Loucy (cell line): ENCODE measurements at regions not wholly inside any gene's neighbourhood (a gene's known extent, or its start where the extent isn't known, plus 50 kb on each side); places are given as distances from the start of the nearest gene placed in this dataset.

Experiments
- H2AFZ ChIP-seq: fragments of 200-600 bp; sonication (generic); 2 replicates; pipeline ENCODE4 v1.6.0; 2016; ENCODE audit warnings: antibody characterized with exemption, mild to moderate bottlenecking, low read length, moderate library complexity
- H3F3A ChIP-seq: fragments of 200-600 bp; 2 replicates; pipeline ENCODE4 v1.6.0; 2016; ENCODE audit warnings: antibody characterized with exemption, low read depth, mild to moderate bottlenecking
- H3K27me3 ChIP-seq: fragments of 200-600 bp; sonication (generic); 2 replicates; pipeline ENCODE4 v1.6.1; 2014; ENCODE audit warnings: low read length, mild to moderate bottlenecking; ENCODE audit not compliant: insufficient read depth, poor library complexity, severe bottlenecking
- H3K36me3 ChIP-seq: fragments of 200-600 bp; sonication (generic); 2 replicates; pipeline ENCODE4 v1.6.1; 2016; ENCODE audit warnings: low read length; ENCODE audit not compliant: insufficient read depth
- H3K4me1 ChIP-seq: fragments of 200-600 bp; sonication (generic); 2 replicates; pipeline ENCODE4 v1.5.1; 2014; ENCODE audit warnings: low read length, mild to moderate bottlenecking; ENCODE audit not compliant: insufficient read depth, poor library complexity, severe bottlenecking
- H3K4me2 ChIP-seq: fragments of 200-600 bp; sonication (generic); 2 replicates; pipeline ENCODE4 v1.6.0; 2014; ENCODE audit warnings: antibody characterized with exemption, low read length, low read depth, mild to moderate bottlenecking; ENCODE audit not compliant: poor library complexity, severe bottlenecking
- H3K4me3 ChIP-seq: fragments of 200-600 bp; sonication (generic); 2 replicates; pipeline ENCODE4 v1.5.1; 2014; ENCODE audit warnings: low read length, mild to moderate bottlenecking, mixed read lengths; ENCODE audit not compliant: poor library complexity, severe bottlenecking
- H3K79me2 ChIP-seq: fragments of 200-600 bp; sonication (generic); 2 replicates; pipeline ENCODE4 v1.6.1; 2014; ENCODE audit warnings: low read length; ENCODE audit not compliant: insufficient read depth
- H3K9ac ChIP-seq: fragments of 200-600 bp; sonication (generic); 2 replicates; pipeline ENCODE4 v1.6.0; 2014; ENCODE audit warnings: mild to moderate bottlenecking, low read depth, low read length, moderate library complexity; ENCODE audit not compliant: poor library complexity, severe bottlenecking
- H3K9me2 ChIP-seq: fragments of 200-600 bp; sonication (generic); replicated peaks from 2 replicates; pipeline ENCODE4 v1.6.1; 2016; ENCODE audit warnings: low read depth, low read length, mixed read lengths
- H3K9me3 ChIP-seq: fragments of 200-600 bp; sonication (generic); 2 replicates; pipeline ENCODE4 v1.6.1; 2014; ENCODE audit warnings: mild to moderate bottlenecking, antibody characterized with exemption, low read length, low read depth; ENCODE audit not compliant: insufficient read depth
- H4K20me1 ChIP-seq: fragments of 200-600 bp; sonication (generic); 2 replicates; pipeline ENCODE4 v1.6.0; 2014; ENCODE audit warnings: antibody characterized with exemption, low read length, mild to moderate bottlenecking; ENCODE audit not compliant: insufficient read depth, poor library complexity, severe bottlenecking
- CTCF ChIP-seq: fragments of 200-600 bp; sonication (generic); conservative IDR thresholded peaks from 2 replicates; pipeline ENCODE4 v1.5.1; 2014; ENCODE audit warnings: mild to moderate bottlenecking, antibody characterized with exemption, low read length
- EZH2phosphoT487 ChIP-seq: fragments of 200-600 bp; IDR thresholded peaks from 2 replicates; pipeline ENCODE4 v1.6.1; 2018; ENCODE audit warnings: antibody characterized with exemption, mild to moderate bottlenecking, moderate library complexity, borderline replicate concordance

- H3K9me3 ChIP-seq = no peaks in the 10 kb centered on the region
- H3K9me2 ChIP-seq = no peaks in the 10 kb centered on the region
- H3K4me3 ChIP-seq = no peak overlapping the region
- no peaks in the 10 kb centered on the region for H3K36me3 ChIP-seq
- no peaks in the 10 kb centered on the region for H3F3A ChIP-seq
- TF ChIP-seq EZH2phosphoT487 = no peak
- TF ChIP-seq CTCF = no peak
- no peak overlapping the region for H2AFZ ChIP-seq
- no peaks in the 10 kb centered on the region for H4K20me1 ChIP-seq
- no peak overlapping the region for H3K4me2 ChIP-seq
- no peaks in the 10 kb centered on the region for H3K27me3 ChIP-seq
- H3K9ac ChIP-seq = no peak overlapping the region
- no peaks in the 10 kb centered on the region for H3K4me1 ChIP-seq
- H3K79me2 ChIP-seq = no peaks in the 10 kb centered on the region
Measured at GRCh38 chr18:39200153-39200552, 1634.6 kb upstream of the CELF4 start.

- no peaks in the 10 kb centered on the region for H4K20me1 ChIP-seq
- no peaks in the 10 kb centered on the region for H3K36me3 ChIP-seq
- H3F3A ChIP-seq = no peaks in the 10 kb centered on the region
- H3K4me2 ChIP-seq = no peak overlapping the region
- no peak overlapping the region for H2AFZ ChIP-seq
- H3K4me3 ChIP-seq = no peak overlapping the region
- H3K27me3 ChIP-seq = no peaks in the 10 kb centered on the region
- H3K79me2 ChIP-seq = no peaks in the 10 kb centered on the region
- TF ChIP-seq CTCF (no peak), EZH2phosphoT487 (no peak)
- H3K9ac ChIP-seq = no peak overlapping the region
- no peaks in the 10 kb centered on the region for H3K9me3 ChIP-seq
- no peaks in the 10 kb centered on the region for H3K9me2 ChIP-seq
- H3K4me1 ChIP-seq = no peaks in the 10 kb centered on the region
Measured at GRCh38 chr18:39199231-39199855, 1633.7 kb upstream of the CELF4 start.

GRCh38 chr18:39198376-39198775, 1632.8 kb upstream of the CELF4 start:
- no peaks in the 10 kb centered on the region for H3K27me3 ChIP-seq
- H3F3A ChIP-seq = no peaks in the 10 kb centered on the region
- H3K4me2 ChIP-seq = no peak overlapping the region
- no peak overlapping the region for H3K4me3 ChIP-seq
- H3K9me2 ChIP-seq = no peaks in the 10 kb centered on the region
- H3K79me2 ChIP-seq = no peaks in the 10 kb centered on the region
- no peaks in the 10 kb centered on the region for H3K4me1 ChIP-seq
- no peaks in the 10 kb centered on the region for H3K36me3 ChIP-seq
- H3K9ac ChIP-seq = no peak overlapping the region
- no peaks in the 10 kb centered on the region for H4K20me1 ChIP-seq
- no peak for TF ChIP-seq EZH2phosphoT487
- TF ChIP-seq CTCF = no peak
- no peak overlapping the region for H2AFZ ChIP-seq
- H3K9me3 ChIP-seq = no peaks in the 10 kb centered on the region
